ENCODE measurements at regions not wholly inside any gene's neighbourhood (a gene's known extent, or its start where the extent isn't known, plus 50 kb on each side); places are given as distances from the start of the nearest gene placed in this dataset.

DNA sequence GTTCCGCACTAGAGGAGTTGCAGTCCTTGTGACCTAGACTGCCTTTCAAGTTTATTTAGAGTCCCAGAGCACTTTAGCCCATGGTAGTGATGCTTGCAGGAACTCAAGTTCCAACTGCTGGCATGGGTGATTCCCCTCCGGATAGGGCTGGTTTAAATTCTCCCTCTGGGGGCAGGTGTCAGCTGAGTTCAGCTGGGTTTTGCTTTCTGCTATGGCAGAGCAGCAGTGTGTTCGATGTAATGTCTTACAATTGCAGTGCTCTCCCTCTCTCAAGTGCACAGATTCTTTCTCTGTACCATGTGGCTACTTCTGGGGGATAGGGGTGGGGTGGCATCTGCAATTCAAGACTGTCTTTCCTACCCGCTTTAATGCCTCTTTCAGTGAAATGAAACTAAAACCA is 164.8 kb upstream of the ZIC3 start:
- H3K27ac ChIP-seq = no peak overlapping the region
- H3K36me3 ChIP-seq (replicated peaks; ENCODE audit: insufficient read depth, low read depth) = no peaks in the 10 kb centered on the region
- TF ChIP-seq EZH2phosphoT487 (IDR thresholded peaks at IDR 0.05; ENCODE audit: low read depth, severe bottlenecking, unreplicated experiment) = no peak
- TF ChIP-seq, protein P1, sequence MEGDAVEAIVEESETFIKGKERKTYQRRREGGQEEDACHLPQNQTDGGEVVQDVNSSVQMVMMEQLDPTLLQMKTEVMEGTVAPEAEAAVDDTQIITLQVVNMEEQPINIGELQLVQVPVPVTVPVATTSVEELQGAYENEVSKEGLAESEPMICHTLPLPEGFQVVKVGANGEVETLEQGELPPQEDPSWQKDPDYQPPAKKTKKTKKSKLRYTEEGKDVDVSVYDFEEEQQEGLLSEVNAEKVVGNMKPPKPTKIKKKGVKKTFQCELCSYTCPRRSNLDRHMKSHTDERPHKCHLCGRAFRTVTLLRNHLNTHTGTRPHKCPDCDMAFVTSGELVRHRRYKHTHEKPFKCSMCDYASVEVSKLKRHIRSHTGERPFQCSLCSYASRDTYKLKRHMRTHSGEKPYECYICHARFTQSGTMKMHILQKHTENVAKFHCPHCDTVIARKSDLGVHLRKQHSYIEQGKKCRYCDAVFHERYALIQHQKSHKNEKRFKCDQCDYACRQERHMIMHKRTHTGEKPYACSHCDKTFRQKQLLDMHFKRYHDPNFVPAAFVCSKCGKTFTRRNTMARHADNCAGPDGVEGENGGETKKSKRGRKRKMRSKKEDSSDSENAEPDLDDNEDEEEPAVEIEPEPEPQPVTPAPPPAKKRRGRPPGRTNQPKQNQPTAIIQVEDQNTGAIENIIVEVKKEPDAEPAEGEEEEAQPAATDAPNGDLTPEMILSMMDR (IDR thresholded peaks at IDR 0.05; ENCODE audit: poor library complexity) = no peak
- no peak for TF ChIP-seq EZH2 (IDR thresholded peaks at IDR 0.05; ENCODE audit: borderline replicate concordance)
- H3K9me2 ChIP-seq (replicated peaks; ENCODE audit: insufficient read depth) = no peaks in the 10 kb centered on the region
- DNase-seq (ENCODE audit: low spot score) = no peak
- no peaks in the 10 kb centered on the region for H3K4me1 ChIP-seq (ENCODE audit: insufficient read depth)
- no peaks in the 10 kb centered on the region for H3K27me3 ChIP-seq
- H3K79me2 ChIP-seq = no peaks in the 10 kb centered on the region
- no peak overlapping the region for H2AFZ ChIP-seq
- WGBS (ENCODE audit: low lambda C conversion rate, missing lambda C conversion rate) = 73% methylated on average over 4 of the region's 4 CpGs
- H3K4me3 ChIP-seq = no peak overlapping the region
- H4K20me1 ChIP-seq (ENCODE audit: insufficient read depth, poor library complexity, severe bottlenecking) = no peaks in the 10 kb centered on the region
- H3K4me2 ChIP-seq = no peak overlapping the region
- H3K9me3 ChIP-seq (ENCODE audit: low read depth) = no peaks in the 10 kb centered on the region

DNA sequence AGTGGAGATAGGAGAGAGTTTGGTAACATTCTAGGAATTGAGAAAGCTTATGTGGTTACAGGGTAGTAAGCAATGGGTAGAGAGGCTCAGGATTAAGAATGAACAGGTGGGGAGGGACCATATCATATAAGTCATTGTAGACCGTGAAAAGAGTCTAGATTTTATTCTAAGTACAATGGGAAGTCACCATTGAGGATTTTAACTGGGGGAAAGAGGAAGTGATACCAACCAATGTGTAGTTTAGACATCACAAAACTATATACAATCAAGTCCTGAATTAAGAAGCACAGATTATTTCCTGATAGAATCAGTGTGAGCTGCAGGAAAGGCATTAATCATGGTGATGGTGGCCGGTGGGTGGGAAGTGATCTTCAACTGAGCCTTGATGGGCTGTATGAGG is 178.3 kb upstream of the ZIC3 start:
- DNase-seq (ENCODE audit: low spot score) = no peak
- Histone ChIP-seq H2AFZ (no peak overlapping the region), H3K4me1 (ENCODE audit: insufficient read depth) (no peaks in the 10 kb centered on the region), H4K20me1 (ENCODE audit: insufficient read depth, poor library complexity, severe bottlenecking) (no peaks in the 10 kb centered on the region), H3K79me2 (no peaks in the 10 kb centered on the region), H3K4me3 (no peak overlapping the region), H3K27me3 (no peaks in the 10 kb centered on the region), H3K9me3 (ENCODE audit: low read depth) (no peaks in the 10 kb centered on the region), H3K36me3 (replicated peaks; ENCODE audit: insufficient read depth, low read depth) (no peaks in the 10 kb centered on the region), H3K9me2 (replicated peaks; ENCODE audit: insufficient read depth) (no peaks in the 10 kb centered on the region), H3K27ac (no peak overlapping the region), H3K4me2 (no peak overlapping the region)
- 93% methylated on average over 2 of the region's 2 CpGs for WGBS (ENCODE audit: low lambda C conversion rate, missing lambda C conversion rate)
- no peak for TF ChIP-seq EZH2 (IDR thresholded peaks at IDR 0.05; ENCODE audit: borderline replicate concordance)
- no peak for TF ChIP-seq EZH2phosphoT487 (IDR thresholded peaks at IDR 0.05; ENCODE audit: low read depth, severe bottlenecking, unreplicated experiment)
- TF ChIP-seq, protein P1 (IDR thresholded peaks at IDR 0.05; ENCODE audit: poor library complexity) = no peak

DNA sequence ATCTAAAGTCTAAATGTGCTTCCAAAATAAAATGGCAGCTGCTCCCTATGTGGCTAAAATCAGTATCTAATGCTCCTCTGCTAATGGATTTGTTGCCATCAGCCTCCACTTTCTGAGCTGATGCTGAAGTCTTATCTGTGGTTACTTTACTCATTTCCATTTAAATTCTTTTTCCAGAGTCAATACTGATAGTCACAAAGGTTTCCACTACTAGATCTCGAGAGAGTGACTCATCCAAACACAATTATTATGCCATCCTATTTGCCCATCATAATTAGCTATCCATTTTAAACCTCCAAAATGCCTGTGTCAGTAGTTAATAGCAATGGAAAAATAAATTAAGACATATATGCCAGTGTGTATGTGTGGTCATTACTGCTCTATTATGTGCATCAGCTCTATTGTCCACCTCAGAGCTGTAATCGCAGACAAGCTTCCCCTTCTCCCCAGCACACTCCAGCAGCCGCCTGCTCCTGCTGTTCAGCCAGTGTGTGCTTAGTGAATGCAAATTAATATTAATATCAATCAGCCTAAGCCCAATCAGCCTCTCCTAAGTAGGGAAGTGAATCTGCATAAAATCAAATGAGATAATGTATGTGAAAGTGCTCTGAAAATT is 199.8 kb upstream of the ZIC3 start:
- no peaks in the 10 kb centered on the region for H3K27me3 ChIP-seq
- no peaks in the 10 kb centered on the region for H3K4me1 ChIP-seq (ENCODE audit: insufficient read depth)
- DNase-seq (ENCODE audit: low spot score) = no peak
- H3K4me3 ChIP-seq = no peak overlapping the region
- no peaks in the 10 kb centered on the region for H3K9me2 ChIP-seq (replicated peaks; ENCODE audit: insufficient read depth)
- H3K4me2 ChIP-seq = no peak overlapping the region
- no peaks in the 10 kb centered on the region for H3K36me3 ChIP-seq (replicated peaks; ENCODE audit: insufficient read depth, low read depth)
- H2AFZ ChIP-seq = no peak overlapping the region
- H4K20me1 ChIP-seq (ENCODE audit: insufficient read depth, poor library complexity, severe bottlenecking) = no peaks in the 10 kb centered on the region
- WGBS (ENCODE audit: low lambda C conversion rate, missing lambda C conversion rate) = 63% methylated on average over 3 of the region's 3 CpGs
- TF ChIP-seq EZH2 (IDR thresholded peaks at IDR 0.05; ENCODE audit: borderline replicate concordance) = no peak
- TF ChIP-seq, protein P1 (IDR thresholded peaks at IDR 0.05; ENCODE audit: poor library complexity) = no peak
- TF ChIP-seq EZH2phosphoT487 (IDR thresholded peaks at IDR 0.05; ENCODE audit: low read depth, severe bottlenecking, unreplicated experiment) = no peak
- no peak overlapping the region for H3K27ac ChIP-seq
- no peaks in the 10 kb centered on the region for H3K79me2 ChIP-seq
- no peaks in the 10 kb centered on the region for H3K9me3 ChIP-seq (ENCODE audit: low read depth)
